Stimulated activated CD8-positive, alpha-beta memory T cell treated with anti-CD3 and anti-CD28 coated beads, Interleukin-7, amount 100 ng/mL, for 4 hours (primary cell): ENCODE measurements at regions not wholly inside any gene's neighbourhood (a gene's known extent, or its start where the extent isn't known, plus 50 kb on each side); places are given as distances from the start of the nearest gene placed in this dataset.

Experiments
- DNase-seq, 2 donors: peaks; one replicate each; pipeline ENCODE4 v3.0.0-alpha.2; 2020; ENCODE audit warnings: low read depth in 2 of 2

- no peak for DNase-seq
Observed at GRCh38 chr1:5342830-5343229, 649.4 kb downstream of the NPHP4 start.

- DNase-seq = no peak
Observed at GRCh38 chr1:5342172-5342571, 650.1 kb downstream of the NPHP4 start.

DNA sequence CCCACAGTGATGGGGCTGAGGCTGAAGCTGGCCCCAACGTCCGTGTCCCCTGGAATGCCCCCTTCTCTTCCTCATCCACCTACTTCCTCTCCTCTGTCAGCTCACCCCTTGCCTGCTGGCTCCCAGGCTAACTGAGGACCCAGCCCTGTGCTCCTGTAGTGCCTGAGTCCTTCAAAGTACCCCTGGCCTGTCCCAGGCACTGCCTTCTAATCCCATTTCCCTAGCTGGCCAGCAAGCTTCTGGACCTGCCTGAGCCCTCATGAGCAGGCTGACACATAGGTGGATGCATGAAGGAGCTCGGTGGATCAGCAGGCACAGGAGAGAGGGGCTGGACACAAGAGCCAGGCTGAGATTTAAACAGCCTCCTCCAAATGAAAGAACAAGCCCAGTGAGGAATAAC lies 650.8 kb downstream of the NPHP4 start:
- no peak for DNase-seq

- no peak for DNase-seq
Observed at GRCh38 chr1:5340560-5341130, 651.6 kb downstream of the NPHP4 start.

GRCh38 chr1:5338466-5338865 lies 653.8 kb downstream of the NPHP4 start:
- DNase-seq = no peak

GRCh38 chr1:5333291-5333690 lies 658.9 kb downstream of the NPHP4 start:
- DNase-seq = no peak

GRCh38 chr1:5331101-5331500 lies 661.1 kb downstream of the NPHP4 start:
- DNase-seq = no peak

GRCh38 chr1:5329068-5329739 lies 663.0 kb downstream of the NPHP4 start:
- no peak for DNase-seq

GRCh38 chr1:5324883-5325282 lies 667.3 kb downstream of the NPHP4 start:
- DNase-seq = no peak

GRCh38 chr1:5318143-5318816 lies 663.9 kb downstream of the AJAP1 start:
- DNase-seq = no peak

GRCh38 chr1:5317391-5317790 lies 663.0 kb downstream of the AJAP1 start:
- no peak for DNase-seq

- no peak for DNase-seq
Observed at GRCh38 chr1:5312862-5313261, 658.5 kb downstream of the AJAP1 start.

- DNase-seq = no peak
Observed at GRCh38 chr1:5312293-5312674, 657.9 kb downstream of the AJAP1 start.

GRCh38 chr1:5311634-5312292 lies 657.4 kb downstream of the AJAP1 start:
- no peak for DNase-seq

DNA sequence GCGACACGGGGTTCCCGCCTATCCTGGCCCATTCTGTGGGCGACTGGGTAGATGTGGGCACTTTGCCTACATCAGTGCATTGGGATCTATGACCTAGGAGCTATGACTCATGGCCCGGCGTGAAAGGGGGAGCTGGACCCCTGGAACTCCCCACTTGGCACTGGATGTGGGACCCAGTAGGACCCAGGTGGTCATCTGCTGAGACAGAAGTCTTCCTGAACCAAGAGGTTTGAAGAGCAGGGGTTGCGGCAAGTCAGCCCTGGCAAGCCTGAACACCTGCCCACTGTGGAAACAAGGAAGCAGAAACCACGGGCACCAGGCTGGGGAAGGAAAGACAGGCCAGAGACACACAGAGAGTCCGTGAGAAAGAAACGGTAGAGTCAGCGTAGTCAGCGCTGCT lies 656.7 kb downstream of the AJAP1 start:
- no peak for DNase-seq

DNA sequence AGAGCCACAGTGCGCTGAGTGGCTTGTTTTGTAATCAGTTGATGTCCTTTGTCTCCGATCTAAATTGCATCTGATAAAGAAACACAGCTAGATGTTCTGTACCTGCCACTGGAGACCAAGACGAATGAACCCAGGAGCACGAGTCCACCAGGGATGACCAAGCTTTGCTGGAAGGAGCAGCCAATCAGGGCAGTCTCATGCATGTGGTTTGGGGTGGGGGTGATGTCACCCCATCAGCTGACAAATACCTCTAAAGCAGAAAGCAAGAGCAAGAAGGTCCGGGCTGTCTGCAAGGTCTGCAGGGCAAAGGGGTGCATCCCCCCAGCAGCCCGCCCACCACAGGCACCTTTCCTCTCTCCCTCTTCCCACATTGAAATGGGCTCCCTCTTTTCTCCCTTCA lies 653.8 kb downstream of the AJAP1 start:
- no peak for DNase-seq

DNA sequence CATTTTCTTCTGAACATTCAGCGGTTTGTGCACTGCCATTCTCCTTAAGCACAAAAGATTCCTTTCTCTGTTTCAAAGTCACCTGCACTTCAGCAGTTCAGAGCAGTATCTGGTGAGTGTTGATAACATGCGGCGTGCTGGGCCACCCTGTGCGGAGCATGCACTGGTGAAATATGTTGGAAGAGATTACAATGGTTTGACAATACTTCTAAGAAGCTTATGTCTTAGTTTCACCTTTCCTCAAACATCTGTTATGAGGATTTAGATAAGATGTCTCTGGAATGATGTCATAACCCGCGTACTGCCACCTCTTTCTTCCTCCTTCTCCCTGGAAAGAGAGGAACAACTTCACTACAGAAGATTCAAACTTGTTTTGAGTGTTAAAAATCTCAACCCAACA lies 650.3 kb downstream of the AJAP1 start:
- no peak for DNase-seq

DNA sequence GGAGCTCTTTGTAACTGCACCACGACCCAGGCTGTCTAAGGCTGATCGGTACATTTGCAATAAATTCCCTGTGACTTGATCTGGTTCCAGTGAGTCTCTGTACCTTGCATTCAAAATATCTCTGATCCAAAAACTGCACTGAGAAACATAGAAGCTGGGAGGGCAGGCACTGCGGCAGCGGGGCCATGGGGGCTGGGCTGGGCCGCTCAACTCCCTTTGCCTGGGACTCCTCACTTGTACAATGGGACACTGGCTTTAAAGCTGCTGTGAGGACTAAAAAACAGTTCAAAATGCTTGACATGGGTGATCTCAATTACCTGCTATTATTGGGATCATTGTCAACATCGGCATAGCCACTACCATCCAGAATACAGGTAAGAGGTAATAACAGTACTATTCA lies 644.0 kb downstream of the AJAP1 start:
- DNase-seq = no peak

GRCh38 chr1:5297886-5298239 lies 643.5 kb downstream of the AJAP1 start:
- no peak for DNase-seq

GRCh38 chr1:5297180-5297885 lies 642.9 kb downstream of the AJAP1 start:
- no peak for DNase-seq

GRCh38 chr1:5296557-5297179 lies 642.3 kb downstream of the AJAP1 start:
- no peak for DNase-seq

GRCh38 chr1:5296095-5296494 lies 641.7 kb downstream of the AJAP1 start:
- DNase-seq = no peak
